Daoy (cell line): ENCODE measurements at regions not wholly inside any gene's neighbourhood (a gene's known extent, or its start where the extent isn't known, plus 50 kb on each side); places are given as distances from the start of the nearest gene placed in this dataset.

Experiments
- DNase-seq: peaks from one replicate; pipeline ENCODE4 v3.0.0-alpha.2; 2015; ENCODE audit warnings: low read depth

DNA sequence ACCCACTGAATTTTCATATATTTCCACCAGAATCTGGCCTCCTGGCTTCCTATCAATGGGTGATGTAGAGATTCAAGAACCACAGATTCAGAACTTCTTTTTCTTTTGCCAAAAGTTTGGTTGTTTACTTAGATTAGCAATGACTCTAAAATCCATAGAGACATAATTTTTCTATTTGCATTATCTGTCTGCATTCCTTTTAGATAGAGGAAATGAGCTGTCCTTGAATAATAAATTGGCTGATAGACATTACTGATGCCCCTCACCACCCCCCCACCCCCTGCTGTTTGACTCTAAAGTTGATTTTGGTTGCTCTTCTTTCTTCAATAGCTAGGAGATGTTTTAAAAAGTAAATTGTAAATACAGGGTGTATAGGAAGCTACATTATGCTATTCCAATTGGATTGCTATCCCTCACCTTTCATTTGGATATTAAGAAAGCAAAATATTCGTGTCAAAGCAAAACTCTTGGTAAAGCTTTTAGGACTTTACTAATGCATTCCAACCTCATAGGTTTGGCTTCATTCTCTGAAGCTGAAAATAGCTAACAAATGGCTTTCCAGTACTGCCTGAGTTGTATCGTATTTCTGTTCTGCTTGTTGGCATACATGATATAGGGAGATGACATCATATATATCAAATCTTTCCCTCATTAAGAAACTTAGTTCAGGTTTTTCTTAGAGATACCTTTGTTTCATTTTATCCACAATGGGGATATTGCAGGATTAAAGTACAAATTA lies 606.0 kb downstream of the ARL4A start:
- DNase-seq, result no peak

DNA sequence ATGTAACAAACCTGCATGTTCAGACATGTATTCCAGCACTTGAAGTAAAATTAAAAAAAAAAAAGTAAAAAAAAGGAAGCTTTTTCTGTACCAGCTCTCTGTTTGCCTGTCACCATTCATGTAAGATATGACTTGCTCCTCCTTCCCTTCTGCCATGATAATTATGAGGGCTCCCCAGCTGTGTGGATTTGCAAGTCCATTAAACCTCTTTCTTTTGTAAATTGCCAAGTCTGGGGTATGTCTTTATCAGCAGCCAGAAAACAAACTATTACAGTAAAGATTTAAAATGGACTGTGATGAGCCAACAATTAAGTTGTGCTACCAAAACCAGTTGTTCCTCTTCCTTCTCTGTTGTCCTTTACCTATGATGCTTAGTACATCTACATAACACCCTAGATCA lies 619.6 kb downstream of the ARL4A start:
- DNase-seq, result no peak

DNA sequence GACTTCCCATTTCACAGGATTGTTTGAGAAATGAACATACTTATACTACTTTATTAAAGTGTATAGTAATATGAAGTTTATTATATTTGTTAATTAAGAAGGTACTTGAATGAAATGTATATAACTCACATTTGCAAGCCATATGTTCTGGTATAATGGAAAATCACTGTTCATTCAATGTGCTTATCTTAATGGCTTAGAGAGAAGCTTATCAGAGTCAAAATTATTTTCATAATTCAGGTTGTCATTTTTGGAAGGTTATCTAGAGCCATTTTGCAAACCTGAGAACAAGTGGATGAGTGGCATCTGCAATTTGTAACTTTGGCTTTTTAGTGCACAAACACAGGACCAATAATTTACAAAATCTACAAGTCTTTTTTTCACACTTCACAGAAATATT lies 621.0 kb downstream of the ARL4A start:
- DNase-seq, result no peak

DNA sequence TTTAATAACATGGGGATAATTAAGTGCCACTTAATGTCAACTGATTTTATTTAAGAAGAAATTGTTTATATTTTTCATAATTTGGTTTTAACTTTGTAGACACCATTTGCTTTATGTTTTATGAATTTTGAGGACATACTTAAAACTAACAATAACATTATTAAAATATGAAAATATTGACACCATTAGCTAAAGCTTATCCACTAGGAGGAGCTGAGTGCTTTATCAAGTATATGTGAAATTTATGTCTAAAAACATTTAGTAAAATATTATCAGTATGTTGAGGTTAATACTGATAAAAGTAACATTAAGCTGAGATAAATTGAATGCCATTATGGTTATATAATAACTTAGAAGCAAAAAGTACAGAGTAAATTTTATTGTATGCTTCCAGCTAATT lies 622.1 kb downstream of the ARL4A start:
- no peak for DNase-seq

DNA sequence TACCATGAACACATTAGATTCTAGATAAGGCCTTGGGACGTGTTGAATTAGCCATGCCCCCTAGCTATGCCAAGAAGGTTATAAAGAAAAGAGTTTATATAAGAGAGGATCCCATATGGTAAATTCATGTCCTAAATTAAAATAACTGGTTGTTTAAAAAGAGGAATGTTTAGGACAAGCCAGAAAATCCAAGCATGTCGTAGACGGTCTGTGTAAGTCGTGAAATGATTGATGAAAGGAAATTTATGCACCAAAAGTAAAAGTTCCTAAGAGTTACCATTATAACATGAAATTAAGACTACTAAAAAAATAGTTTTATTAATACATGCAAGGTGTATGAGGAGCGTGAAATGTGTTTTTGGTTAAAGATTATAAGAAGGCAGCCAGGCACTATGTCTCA lies 624.9 kb downstream of the ARL4A start:
- DNase-seq, result no peak

DNA sequence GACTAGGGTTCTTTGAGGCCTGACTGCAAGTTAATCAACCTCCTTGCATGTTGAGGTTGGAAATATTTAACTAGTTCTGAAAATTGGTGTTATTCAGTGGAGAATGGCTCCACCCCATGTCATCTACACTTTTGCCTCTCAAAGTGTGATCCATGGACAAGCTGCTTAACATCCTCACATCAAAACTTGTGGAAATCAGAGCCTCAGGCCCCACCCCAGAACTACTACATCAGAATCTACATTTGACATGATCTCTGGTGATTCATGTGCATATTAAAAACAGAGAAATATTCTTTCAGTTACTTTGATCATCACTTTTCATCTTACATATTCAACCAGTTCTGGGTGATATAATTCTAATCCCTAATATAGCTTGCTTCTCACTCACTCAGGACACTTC lies 632.9 kb downstream of the ARL4A start:
- no peak for DNase-seq

DNA sequence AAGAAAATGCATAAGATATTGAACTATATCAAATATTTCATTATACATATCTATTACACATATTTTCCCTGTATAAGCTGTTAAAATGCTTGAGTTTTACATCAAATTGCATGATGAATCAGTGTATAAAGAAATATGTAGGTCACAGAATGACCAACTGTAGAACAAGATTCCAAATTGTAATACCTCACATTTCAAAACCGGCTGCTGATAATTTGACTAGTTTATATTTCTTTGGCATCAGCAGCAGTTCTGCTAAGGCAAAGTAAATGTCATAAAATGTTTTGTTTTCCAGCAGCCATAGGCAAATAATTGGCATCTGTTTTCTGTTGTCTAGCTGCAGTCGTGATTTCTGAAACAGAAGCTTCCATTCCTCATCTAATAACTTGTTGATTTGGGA lies 633.9 kb downstream of the ARL4A start:
- DNase-seq, result no peak

DNA sequence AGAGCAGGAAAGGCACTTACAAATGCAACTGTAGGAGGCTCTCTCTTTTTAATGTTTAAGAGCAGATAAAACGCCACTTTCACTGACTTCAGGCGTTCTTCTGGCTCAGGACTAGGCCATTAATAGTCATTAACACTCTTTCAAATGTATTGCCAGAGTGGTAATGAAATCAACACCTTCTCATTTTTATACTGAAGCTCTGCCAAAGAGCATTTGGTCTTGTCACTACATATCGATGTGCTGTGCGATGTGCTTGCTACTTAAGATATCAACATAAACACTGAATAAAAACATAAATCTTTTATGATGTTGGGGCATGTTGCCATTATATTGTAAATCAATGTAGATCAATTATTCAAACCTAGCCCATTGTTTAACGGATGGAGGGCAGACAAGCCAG lies 634.7 kb downstream of the ARL4A start:
- no peak for DNase-seq

DNA sequence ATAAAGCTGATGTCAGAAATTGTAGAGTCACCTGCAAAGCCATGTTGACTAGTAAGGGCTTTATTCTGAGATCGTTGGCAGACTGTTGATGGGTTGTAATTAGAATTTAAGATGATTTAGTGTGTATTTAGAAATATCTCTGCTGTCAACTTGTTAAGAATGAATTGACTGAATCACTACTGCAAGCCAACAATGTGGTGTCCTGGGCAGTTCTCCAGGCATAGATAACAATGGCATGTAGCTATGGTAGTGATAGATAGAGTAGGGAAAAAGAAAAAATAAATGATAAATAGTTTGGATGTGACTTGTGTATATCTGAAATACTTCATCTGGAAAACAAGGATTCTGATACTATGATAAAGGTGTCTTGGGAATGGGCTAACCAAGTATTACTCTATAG lies 640.2 kb downstream of the ARL4A start:
- DNase-seq, result no peak

DNA sequence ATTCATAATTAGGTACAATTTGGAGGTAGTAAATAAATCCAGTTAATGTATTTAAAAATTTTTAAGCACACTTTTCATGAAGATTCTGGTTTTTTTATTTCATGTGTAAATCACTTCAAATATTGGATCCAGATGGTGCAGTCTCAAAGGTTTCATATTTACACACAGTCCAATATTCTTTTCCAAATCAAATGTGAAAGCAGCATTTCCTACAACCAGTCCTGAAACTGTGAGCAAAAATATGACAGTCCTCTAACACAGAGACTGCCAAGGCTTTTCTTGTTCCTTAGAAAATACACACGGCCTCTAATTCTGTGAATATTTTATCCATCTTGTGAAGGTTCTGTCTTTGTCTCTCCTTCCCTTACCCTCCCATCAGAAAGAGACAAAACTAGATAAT lies 645.9 kb downstream of the ARL4A start:
- no peak for DNase-seq

DNA sequence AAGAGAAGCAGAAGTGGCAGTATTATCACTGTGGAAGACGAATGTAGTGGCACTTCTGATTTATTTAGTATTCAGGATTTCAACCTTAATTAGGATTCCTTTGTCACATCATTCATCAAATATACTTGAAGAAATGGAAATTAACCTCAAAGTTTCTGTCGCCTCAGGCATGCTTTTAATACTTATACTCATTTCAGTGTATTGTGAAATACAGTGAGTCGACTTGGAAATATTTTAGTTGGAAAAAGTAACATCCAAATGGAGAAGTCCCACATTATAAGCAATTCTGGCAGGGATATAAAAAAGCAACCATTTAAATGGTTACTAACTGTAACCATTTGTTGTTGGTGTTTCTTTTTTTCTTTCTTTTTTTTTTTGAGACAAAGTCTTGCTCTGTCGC lies 648.8 kb downstream of the ARL4A start:
- no peak for DNase-seq

DNA sequence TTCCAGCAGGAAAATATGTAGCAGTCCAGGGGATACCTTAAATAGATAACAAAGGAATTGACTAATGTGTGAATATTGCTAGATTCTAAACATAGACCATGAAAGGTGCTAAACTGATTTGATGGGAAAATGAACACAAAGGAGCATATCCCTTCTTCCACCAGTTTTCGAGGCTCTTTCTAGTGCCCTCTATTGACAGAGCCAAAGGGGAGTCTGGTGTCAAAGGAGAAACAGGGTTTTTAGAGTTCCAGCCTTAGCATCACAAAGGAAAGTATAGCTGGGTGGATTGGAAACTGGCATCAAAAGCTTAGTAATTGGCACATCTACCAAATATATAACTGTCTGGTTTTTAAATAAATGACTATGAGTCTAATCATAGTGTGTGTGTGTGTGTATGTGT lies 636.8 kb downstream of the ETV1 start:
- no peak for DNase-seq

DNA sequence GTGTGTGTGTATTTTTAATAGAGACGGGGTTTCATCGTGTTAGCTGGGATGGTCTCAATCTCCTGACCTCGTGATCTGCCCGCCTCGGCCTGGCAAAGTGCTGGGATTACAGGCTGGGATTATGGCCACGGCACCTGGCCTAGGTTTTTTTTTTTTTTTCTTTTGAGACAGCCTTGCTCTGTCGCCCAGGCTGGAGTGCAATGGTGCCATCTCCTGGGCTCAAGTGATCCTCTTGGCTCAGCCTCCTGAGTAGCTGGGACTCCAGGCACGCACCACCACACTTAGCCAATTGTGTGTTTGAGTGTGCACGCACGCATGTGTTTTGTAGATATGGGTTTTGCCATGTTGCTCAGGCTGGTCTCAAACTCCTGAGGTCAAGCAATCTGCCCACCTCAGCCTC lies 629.8 kb downstream of the ETV1 start:
- no peak for DNase-seq

DNA sequence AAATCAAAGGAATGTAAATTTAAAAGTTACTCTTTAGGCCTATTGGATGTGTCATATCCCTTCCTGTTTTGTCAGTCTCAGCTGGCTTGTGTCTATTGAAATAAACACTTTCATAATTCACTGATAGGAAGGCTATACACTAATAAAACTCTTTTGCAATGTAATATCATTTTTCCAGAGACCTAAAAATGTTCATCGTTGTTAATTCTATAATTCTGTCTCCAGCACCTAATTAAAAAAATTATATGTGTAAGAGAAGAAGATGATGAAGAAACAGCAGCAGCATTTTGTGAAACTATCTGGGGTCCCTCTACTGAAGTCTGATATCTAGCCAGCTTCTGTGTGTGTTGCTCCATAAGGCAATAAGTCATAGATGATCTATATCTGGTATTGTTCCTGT lies 602.7 kb downstream of the ETV1 start:
- no peak for DNase-seq

DNA sequence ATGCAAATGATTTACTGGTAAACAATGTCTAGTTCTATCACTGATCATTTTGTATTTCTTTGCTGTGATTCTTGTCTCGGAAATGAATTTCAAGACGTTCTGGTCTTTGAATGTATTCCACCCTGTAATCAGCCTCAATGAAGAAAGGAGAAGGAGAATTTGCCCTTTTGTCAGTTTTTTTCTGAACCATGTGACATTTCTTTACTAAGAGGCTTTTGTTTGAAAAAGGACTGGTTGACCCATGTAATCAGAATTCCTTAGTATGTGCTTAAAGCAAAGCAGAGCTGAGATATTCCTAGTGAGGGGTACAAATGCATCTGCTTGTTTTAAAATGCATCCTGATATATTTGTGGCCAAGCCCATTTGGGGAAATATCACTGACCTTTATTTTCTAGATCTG lies 581.6 kb downstream of the ETV1 start:
- DNase-seq, result no peak

DNA sequence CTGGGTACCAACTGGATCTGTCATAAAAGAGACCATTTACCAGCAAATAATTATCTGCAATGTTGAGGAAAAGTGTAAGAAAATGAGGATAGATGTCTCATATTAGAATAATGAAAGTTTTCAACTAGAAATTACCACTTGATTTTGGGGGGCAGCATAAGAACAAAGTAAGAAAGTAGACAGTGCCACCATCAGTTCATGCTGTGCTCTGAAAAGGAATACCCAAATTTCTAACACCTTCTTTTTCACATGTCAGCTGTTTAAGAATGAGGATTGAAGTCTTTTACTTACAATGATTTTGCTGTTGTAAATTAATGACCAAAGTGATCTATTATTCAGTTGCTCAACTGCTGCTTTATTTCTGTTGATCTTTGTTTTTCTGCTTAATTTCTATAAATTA lies 578.3 kb downstream of the ETV1 start:
- DNase-seq, result no peak

DNA sequence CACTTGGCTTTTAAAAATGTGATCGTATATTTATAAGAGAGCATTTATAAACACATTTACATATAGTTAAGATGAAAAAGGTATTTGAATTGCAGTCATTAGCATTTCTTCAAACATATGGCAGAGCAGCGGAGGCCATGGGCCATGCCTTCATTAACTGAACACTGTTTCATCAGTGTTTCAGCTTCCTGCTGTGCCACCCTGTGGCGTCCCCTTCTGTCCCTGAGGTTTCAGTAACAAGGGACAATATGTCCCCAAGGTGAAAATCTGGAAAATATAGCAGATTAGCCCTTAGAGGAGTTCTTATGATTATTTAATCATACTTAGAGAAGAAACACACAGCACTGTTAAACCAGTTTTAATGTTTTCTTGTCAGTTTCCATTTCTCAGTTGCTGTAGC lies 577.8 kb downstream of the ETV1 start:
- DNase-seq, result no peak

DNA sequence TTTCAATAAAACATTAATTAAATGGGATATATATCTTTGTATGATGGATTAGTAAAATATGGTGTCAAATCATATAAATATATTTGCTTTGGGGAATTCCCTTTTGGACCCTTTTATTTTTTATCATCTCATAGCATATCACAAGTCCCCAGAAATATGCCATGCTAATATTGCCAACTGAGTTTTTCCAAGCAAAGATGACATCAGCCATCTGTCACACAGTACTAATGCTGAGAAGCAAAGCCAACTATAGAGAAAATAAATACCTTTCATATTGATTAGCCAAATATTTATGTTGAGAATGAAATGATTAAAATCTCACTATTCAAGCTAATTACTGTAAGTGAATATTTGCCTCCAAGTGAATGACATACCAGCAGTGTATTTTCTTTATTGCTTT lies 575.3 kb downstream of the ETV1 start:
- no peak for DNase-seq

DNA sequence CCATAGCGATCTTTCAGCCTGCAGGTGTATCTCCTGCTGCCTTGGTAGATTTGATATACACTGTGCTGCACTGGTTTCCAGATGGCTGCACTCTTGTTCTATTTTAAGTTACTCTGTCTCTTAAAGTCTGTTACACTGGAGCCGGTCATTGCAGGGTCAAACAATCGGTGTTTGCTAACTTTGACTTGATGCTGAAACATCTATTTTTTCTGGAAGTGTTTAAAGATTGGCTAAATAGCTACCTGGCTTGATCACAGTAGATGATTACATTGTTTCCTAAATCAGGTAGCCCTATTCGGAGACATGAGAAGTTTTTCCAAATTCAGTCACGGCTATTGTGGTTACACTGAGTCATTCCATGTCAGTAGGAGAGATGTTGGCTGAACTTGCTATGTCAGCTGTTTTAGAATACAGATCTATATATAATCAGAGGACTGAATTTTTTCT lies 574.8 kb downstream of the ETV1 start:
- DNase-seq, result no peak

DNA sequence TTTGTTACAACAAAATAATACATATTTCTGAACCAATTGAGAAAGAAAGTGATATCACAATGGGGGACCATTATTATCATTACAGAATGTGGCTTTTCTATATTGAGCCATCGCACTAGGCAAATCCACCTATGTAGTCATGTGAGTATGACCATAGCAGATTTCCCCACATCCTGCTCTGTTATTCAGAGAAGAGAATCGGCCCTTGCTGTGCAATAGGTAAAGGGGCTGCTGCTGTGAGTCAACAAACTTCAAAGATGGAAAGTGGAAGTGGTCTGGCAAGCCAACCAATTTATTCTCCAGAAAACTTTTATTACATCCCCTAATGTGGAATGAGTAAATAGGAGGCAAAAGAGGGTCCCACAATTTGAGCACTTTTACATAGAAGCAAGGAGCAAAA lies 573.4 kb downstream of the ETV1 start:
- DNase-seq, result no peak

DNA sequence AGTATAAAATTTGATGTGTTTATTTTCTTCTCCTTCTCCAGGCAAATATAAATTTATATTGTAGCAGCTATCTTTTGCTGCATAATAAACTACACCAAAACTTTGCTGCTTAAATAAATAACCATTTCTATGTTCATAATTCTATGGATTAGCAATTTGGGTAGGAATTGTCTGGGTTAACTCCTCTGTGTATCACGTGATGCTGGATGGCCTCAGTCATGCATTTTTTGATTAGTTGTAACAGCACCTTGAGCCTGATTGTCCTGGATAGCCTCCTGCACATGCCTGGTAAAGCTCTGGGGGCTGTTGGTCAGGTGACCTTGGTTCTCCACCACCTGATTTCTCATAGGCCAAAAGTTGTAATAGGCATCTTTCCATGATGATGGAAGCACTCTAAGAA lies 572.9 kb downstream of the ETV1 start:
- DNase-seq, result no peak

DNA sequence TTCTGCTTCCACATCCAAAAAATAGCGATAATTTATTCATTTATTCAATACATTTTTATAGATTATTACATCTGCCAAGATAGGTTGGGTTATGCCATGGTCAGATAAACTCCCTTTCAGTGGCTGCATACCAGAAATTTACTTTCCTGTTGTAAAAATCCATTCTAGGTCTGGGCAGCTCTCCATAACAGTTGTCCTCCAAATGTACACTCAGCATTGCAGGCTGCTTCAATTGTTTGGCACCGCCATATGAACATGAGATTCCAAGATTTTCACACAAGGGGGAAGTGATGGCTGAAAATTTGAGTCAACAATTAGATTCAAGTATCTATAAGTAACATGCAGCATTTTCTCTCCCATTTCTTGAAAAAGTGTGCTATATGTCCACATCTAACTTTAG lies 568.7 kb downstream of the ETV1 start:
- DNase-seq, result no peak

DNA sequence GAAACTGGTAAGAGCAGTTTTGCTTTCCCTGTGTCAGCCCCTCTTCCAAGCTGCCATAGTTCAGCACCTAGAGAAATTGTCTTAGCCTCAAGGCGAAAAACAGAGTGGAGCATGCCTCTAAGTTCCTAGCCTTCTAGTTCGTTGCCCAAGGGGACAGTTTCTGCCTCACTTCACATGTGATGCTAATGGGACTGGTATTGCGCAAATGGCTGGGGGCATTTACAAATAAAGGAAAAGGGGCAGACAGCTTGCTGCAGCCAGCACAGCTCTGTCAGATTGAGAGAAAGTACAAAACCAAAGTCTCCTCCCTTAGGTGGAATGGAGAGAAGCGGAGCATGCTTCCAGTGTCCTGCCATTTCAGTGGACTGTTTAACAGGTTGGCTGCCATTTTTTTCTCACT lies 567.7 kb downstream of the ETV1 start:
- no peak for DNase-seq

DNA sequence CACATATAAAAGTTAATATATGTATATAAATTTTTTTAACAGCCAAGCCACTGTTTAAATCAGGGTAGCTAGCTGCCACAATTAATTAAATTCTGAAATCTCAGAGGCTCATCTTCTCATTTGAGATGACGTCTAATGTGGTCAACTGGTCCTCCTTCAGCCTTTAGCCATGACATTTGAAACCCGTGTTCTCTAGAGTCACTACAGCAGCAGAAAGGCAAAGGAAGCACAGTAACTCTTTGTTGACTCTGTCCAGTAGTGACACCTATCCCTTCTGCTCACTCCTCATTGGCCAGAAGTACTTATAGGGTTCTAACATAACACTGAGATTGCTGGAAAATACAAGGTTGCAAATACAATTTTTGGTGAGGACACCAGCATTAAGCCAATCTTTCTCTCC lies 555.5 kb downstream of the ETV1 start:
- DNase-seq, result no peak

DNA sequence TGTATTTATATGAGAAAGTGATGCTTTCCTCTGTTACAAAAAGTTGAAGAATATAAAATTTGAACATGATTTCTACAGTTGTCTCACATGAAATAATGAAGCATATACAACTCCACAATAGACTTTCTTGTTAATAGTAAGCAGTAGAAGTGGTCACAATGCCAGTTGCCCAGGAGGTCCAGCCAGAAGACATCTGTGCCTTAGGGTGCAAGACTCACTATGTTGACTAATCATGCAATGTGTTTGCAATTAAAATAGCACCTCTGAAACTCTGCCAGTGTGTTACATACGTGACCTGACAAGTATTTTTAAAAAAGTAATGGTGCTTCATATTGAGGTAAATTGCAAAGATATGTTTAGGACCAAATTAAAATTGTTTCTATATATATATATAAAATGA lies 547.2 kb downstream of the ETV1 start:
- DNase-seq, result no peak
